Lower leg skin (tissue), 3 donors: ENCODE measurements at regions not wholly inside any gene's neighbourhood (a gene's known extent, or its start where the extent isn't known, plus 50 kb on each side); places are given as distances from the start of the nearest gene placed in this dataset.

Source experiments
- CTCF ChIP-seq, 3 donors: fragments of 450-650 bp; IDR thresholded peaks; one replicate each; pipeline ENCODE4 v1.5.1; 2016; ENCODE audit warnings: antibody characterized with exemption in 3 of 3, mild to moderate bottlenecking in 3 of 3, moderate library complexity in 2 of 3
- POLR2A ChIP-seq, 2 donors: fragments of 450-650 bp; IDR thresholded peaks; one replicate each; pipeline ENCODE4 v1.6.1; 2016 to 2017; ENCODE audit warnings: antibody characterized with exemption in 2 of 2, mild to moderate bottlenecking in 1 of 2, moderate library complexity in 1 of 2

- no peak for TF ChIP-seq CTCF (IDR thresholded peaks at IDR 0.05)
- no peak for TF ChIP-seq POLR2A (IDR thresholded peaks at IDR 0.05)
These were observed 529.6 kb downstream of the SOX2 start for GRCh38 chr3:182241196-182241765.
